IMR-90 (cell line): ENCODE measurements at regions not wholly inside any gene's neighbourhood (a gene's known extent, or its start where the extent isn't known, plus 50 kb on each side); places are given as distances from the start of the nearest gene placed in this dataset.

ENCODE experiments used
- CTCF ChIP-seq: conservative IDR thresholded peaks from 2 replicates; pipeline ENCODE4 v1.5.1; 2012; ENCODE audit warnings: mild to moderate bottlenecking, low read depth, low read length, improper control_type of control experiment
- NFE2L2 ChIP-seq: fragments of 150-350 bp; IDR thresholded peaks from 2 replicates; pipeline ENCODE4 v1.6.1; 2016; ENCODE audit warnings: low read depth, mild to moderate bottlenecking, low read length
- SMC3 ChIP-seq: fragments of 150-350 bp; IDR thresholded peaks from 2 replicates; pipeline ENCODE4 v1.6.1; 2016; ENCODE audit warnings: low read depth, mild to moderate bottlenecking, antibody characterized with exemption, low read length, moderate library complexity

- TF ChIP-seq CTCF = no peak
- no peak for TF ChIP-seq SMC3
- TF ChIP-seq NFE2L2 = no peak
Observed at GRCh38 chr19:29376855-29377354, 148.9 kb upstream of the VSTM2B start.
